ENCODE measurements at regions not wholly inside any gene's neighbourhood (a gene's known extent, or its start where the extent isn't known, plus 50 kb on each side); places are given as distances from the start of the nearest gene placed in this dataset.

GRCh38 chr5:118778941-118779340 is 209.4 kb downstream of the DTWD2 start:
- DNase-seq (ENCODE audit: low spot score) = no peak

GRCh38 chr5:118777189-118777736 is 211.1 kb downstream of the DTWD2 start:
- no peak for DNase-seq (ENCODE audit: low spot score)

- no peak for DNase-seq (ENCODE audit: low spot score)
Observed at GRCh38 chr5:118776755-118777154, 211.6 kb downstream of the DTWD2 start.

GRCh38 chr5:118775790-118776499 is 212.4 kb downstream of the DTWD2 start:
- no peak for DNase-seq (ENCODE audit: low spot score)

GRCh38 chr5:118768607-118769175 is 219.7 kb downstream of the DTWD2 start:
- no peak for DNase-seq (ENCODE audit: low spot score)

GRCh38 chr5:118762291-118762690 is 226.1 kb downstream of the DTWD2 start:
- DNase-seq (ENCODE audit: low spot score) = no peak

- DNase-seq (ENCODE audit: low spot score) = no peak
Observed at GRCh38 chr5:118761814-118762213, 226.5 kb downstream of the DTWD2 start.

- DNase-seq (ENCODE audit: low spot score) = no peak
Observed at GRCh38 chr5:118752969-118753368, 235.4 kb downstream of the DTWD2 start.

- DNase-seq (ENCODE audit: low spot score) = no peak
Observed at GRCh38 chr5:118736396-118736795, 252.0 kb downstream of the DTWD2 start.

- no peak for DNase-seq (ENCODE audit: low spot score)
Observed at GRCh38 chr5:118733394-118733793, 255.0 kb downstream of the DTWD2 start.

- DNase-seq (ENCODE audit: low spot score) = no peak
Observed at GRCh38 chr5:118728191-118728590, 260.2 kb downstream of the DTWD2 start.

GRCh38 chr5:118726891-118727290 is 261.5 kb downstream of the DTWD2 start:
- no peak for DNase-seq (ENCODE audit: low spot score)

- DNase-seq (ENCODE audit: low spot score) = no peak
Observed at GRCh38 chr5:118723021-118723338, 265.4 kb downstream of the DTWD2 start.

- DNase-seq (ENCODE audit: low spot score) = no peak
Observed at GRCh38 chr5:118722122-118723020, 266.0 kb downstream of the DTWD2 start.

- DNase-seq (ENCODE audit: low spot score) = no peak
Observed at GRCh38 chr5:118711727-118712126, 276.6 kb downstream of the DTWD2 start.

GRCh38 chr5:118705959-118706667 is 282.2 kb downstream of the DTWD2 start:
- DNase-seq (ENCODE audit: low spot score) = no peak

- no peak for DNase-seq (ENCODE audit: low spot score)
Observed at GRCh38 chr5:118703241-118703640, 285.1 kb downstream of the DTWD2 start.

GRCh38 chr5:118701791-118702190 is 286.6 kb downstream of the DTWD2 start:
- DNase-seq (ENCODE audit: low spot score) = no peak

GRCh38 chr5:118700510-118700909 is 287.8 kb downstream of the DTWD2 start:
- DNase-seq (ENCODE audit: low spot score) = no peak

GRCh38 chr5:118698774-118699173 is 289.6 kb downstream of the DTWD2 start:
- no peak for DNase-seq (ENCODE audit: low spot score)

- no peak for DNase-seq (ENCODE audit: low spot score)
Observed at GRCh38 chr5:118696076-118696475, 292.3 kb downstream of the DTWD2 start.

- no peak for DNase-seq (ENCODE audit: low spot score)
Observed at GRCh38 chr5:118692811-118693342, 295.5 kb downstream of the DTWD2 start.
